GF-D8 (cell line): ENCODE measurements at regions not wholly inside any gene's neighbourhood (a gene's known extent, or its start where the extent isn't known, plus 50 kb on each side); places are given as distances from the start of the nearest gene placed in this dataset.

Experiments
- DNase-seq: peaks from one replicate; lab custom pipeline; 2025; lab: John Stamatoyannopoulos, UW

DNA sequence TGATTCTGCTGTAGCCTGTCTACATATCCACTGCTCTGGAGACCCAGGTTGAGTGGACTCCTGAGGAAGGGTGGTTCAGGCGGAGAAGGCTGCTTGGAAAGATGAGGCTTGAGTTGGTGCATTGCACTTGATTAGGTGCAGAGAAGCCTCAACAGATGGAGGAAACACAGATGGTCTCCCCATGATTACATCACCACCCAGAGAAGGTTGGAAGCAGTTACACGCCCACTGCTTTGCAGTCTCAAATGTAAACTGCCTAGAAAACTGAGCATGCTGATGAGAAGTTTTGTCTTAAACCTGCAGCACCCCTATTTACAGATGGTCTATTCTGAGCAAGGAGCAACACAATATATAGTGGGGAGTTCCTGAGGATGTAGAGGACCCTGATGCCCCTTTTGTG lies 266.6 kb downstream of the PIK3R1 start:
- DNase-seq, result no peak

DNA sequence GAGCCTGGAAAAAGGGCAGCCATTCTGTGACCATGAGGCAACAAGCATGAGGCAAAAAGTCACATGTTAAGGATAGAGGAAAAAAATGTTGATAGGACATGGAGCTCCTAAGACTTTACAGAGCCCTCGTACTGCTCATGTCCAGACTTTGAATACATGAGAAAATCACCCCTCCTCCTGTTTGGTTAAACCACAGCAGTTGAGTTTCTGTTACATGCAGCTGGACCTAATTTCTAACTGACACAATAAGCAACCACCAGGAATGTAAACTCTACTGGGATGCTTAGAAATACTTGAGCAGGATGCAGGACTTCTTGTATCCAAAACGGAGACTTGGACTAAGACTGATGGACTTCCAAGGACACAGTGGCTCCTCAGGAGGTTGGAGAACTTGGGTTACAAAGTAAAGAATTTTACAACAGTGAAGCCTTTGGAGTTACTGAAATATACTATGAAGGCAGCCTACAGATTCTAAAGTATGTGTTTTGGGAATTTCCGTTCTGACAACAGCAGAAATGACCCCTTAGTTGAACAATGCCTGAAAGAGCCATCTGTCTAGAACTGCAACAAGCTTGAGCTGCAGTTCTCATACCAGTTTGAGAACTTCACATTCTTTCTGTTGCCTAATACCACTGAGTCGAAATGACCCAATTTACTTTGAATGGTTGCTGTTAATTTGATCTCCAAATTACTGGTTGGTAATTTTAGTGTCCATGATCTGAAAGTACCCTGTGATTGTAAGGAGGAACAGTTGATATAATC lies 268.9 kb downstream of the PIK3R1 start:
- DNase-seq, result no peak

DNA sequence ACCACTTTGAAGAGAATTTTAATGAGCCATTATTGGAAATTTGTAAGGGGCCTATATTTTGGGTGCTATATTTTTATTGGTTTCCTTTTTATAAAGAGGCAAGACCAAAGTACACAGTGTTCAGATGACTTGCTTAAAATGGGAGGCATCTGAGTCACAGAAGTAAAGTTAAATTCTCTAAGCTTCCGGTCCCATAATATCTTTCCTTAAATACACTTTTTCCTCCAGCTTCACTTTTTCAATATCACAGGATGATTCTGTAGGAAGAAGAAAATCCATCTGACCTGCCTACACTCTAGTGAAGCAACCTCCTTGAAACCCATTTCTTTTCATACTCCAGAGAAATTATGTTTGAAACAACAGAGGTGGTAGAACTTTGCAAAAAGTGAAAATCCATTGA lies 274.0 kb downstream of the PIK3R1 start:
- DNase-seq, result no peak

DNA sequence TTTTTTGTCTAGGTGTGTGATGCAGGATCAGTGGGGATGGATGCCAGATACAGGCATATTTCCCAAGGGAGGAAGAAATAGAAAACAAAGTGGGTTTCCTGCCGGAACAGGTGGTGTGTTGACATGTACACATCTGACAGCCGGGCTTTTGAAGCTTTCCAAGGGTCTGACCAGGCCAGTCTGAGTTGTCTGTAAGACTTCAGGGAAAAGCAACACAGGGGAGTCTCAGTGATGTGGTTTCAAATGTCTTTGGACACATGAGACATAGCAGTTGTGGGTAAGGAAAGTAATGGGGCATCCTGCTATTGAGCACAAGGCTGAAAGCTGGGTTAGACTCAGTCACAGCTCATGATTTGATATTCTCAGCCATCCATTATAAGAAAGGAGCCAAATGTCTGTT lies 274.9 kb downstream of the PIK3R1 start:
- no peak for DNase-seq

DNA sequence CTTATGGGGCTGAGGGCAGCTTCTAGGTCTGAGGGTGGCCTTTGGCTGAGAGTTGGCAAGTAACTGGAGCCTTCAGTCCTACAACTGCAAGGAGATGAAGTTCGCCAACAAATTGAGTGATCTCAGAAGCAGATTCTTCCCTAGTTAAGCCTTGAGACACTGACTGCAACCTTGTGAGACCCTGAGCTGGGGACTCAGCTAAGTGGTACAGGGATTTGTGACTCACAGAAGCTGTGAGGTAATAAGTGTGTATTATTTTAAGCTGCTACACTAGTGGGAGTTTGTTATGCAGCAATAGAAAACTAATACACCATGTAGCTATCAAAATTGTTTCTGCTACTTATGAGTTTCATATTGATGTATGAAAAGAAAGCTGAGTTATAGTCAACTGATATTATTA lies 279.2 kb downstream of the PIK3R1 start:
- no peak for DNase-seq

DNA sequence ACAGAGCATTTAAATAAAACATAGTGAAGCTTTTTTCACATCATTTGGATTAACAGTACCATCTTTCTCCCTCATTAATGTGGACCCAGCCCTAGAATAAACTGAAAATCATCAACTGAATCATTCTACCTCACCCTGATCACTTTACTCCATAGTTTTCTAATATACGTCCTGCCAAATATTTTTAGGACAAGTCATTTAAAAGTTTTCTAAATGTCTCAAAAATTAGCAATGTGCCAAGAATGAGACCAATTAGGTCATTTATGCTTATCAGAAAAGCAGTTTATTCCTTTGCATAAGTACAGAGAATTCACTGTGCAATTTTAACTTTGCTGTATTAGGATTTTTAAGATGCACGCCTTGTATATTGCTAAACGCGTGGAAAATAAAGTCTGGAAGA lies 284.4 kb downstream of the PIK3R1 start:
- no peak for DNase-seq

DNA sequence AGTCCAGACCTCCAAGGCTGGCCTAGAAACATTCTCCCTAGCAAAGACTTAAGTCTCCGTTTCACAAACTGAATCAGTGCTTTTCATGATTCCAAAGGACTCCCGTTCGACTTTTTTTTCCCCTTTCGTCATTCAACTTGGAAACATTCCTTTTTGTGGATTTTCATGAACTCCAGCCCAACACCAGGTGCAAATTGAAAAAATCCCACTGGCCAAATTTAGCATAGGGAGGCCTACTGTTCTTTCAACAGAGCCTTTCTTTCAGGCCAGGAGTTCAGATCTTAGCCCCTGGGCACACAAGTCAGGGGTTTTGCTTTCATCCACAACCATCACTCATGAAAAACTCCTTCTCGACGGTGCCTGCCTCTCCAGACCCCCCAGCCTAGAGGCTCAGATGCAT lies 285.3 kb downstream of the PIK3R1 start:
- DNase-seq, result no peak

DNA sequence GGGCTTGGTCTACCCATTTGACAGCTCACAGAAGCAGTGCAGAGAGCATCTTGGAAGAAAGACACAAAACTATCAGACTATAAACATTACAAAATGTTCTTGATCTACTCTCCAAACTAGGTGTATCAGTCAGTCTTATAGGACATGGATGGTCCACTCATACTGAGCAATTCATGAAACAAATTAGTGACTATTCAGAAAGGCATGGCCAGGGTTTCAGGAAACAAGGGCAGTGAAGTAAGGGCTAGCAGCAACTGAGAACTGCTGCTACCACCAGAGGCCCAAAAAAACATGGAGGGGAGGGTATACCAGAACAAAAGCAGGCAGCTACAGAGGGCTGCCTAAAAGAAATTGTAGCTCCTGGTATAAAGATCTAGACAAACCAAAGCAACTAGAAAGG lies 287.0 kb downstream of the PIK3R1 start:
- DNase-seq, result no peak

DNA sequence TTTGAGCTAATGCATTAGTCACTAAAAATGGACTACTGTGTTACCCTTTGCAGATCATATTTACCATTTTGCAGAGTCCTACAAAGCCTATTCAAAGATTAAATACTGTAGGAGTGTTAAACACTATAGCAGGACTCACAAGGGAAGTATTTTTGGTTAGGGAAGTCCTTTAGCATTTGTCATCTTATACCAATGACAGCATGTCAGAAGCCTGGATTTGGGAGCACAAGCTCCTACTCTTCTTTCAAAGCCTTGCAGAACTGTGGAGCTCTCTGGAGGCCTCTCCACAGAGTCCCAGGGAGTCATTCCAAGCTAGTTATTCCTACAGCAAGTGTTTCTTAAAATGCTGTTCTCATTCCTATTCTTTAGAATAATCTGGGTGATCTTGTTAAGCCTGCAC lies 288.8 kb downstream of the PIK3R1 start:
- no peak for DNase-seq

DNA sequence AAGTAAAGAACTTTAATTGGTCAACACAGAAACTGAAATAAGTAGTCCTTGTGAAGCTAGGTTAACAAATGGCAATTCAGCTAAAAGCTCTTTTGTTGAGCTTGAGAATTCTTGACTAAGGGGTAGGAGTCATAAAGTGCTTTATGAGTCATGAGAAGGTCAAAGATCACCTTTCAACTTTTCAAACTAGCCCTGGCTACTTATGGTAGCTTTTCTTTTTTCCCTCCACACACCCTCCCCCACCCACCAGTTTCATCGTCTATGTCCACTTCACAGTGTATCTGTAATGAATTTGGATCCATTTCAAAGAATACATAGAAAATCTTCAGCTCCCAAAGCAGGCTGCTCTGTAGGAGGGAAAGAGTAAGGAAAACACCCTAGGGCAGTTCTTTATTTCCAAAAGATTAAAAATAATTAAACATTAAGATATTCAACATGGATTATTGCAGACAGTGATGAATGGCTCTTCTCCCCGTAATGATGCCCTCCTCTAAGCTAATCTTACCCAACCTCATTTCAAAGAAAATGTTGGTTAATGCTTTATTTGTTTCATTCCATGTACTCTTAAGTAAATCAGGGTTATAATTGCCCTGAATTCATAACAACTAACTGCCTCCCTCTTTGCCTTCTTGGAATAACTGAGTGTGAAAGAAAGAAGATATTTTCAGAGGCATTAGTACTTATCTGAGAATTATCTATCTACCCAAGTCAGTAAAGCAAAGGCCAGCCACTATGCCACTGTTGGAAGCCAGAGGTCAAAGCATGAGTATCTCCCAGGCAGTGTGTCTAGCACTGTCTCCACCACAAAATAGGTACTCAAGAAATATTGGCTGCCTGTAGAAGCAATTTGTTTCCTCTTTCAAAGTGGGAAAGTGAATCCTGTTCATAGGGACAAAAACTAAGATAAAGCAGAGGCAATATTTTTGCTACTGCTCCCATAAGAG lies 290.6 kb downstream of the PIK3R1 start:
- DNase-seq, result no peak

DNA sequence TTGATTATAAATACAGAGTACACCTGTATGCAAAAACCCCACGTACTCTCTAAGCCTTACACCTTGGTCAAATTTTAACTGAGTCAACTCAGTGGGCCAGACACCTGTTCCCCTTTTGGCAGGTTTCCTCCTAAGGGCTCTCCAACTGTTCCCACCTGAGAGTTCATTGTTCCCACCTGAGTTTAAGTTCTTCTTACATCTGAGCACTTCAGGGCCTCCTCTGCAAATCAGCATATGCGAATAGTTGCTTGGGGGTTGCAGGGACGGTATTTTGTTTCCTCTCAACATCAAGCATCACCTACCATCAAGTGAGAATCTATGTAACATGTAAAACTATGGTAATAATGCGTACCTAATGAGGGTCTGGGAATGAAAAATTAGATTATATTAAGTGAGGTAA lies 300.0 kb downstream of the PIK3R1 start:
- DNase-seq, result no peak

DNA sequence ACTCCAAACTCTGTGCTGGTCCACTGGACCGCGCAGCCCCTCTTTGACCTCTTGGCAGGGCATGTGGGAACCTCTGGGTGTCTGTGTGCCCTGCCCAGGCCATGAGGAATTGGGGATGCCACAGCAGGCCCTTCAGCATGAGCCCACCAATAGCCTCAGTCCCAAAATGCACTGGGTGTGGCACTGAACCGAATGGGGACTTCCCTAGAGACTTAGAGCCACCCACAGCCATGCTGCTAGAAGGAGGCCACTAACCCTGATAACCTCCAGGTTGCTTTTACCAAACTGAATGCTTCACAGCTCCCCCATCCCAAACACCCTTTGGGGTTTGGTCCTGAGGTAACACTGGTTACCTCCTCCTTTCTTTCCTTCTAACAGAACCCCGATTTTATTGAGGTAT lies 302.7 kb downstream of the PIK3R1 start:
- no peak for DNase-seq

DNA sequence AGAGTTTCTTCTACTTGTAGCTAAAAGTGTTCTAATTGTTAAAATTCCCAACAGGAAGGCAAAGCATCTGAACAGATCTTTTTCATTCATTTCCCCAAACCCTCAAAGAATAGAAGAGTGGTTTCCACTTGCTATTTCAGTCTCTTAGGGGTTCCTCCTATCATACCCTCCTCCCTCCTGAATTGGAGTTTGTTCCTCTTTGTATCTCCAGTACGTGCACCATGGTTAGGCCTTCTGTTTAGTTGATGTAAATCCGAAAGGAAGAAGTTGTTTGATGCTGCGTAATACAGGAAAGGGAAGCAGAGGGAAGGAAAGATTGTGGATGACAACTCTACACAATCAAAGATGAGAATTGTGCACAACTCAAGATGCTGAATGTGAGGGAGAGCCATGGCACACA lies 303.6 kb downstream of the PIK3R1 start:
- DNase-seq, result no peak

DNA sequence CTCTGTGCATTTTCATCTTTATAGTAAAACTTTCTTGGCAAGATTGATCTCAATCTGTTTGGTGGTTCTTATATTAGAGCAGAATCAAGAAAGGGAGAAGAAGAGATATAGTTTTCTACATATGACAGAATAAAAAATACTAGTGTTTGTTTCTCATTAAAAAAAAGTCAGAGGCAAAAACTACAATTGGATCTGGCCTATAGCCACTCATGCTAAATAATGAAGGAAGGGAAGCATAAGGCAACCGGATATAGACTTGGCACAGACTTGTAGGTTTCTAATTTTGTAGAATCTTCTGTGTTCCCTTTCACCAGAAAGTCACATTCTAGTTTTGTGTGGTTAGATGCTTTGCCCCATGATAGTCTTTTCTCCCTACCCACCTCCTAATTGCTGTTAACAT lies 306.2 kb downstream of the PIK3R1 start:
- DNase-seq, result no peak

DNA sequence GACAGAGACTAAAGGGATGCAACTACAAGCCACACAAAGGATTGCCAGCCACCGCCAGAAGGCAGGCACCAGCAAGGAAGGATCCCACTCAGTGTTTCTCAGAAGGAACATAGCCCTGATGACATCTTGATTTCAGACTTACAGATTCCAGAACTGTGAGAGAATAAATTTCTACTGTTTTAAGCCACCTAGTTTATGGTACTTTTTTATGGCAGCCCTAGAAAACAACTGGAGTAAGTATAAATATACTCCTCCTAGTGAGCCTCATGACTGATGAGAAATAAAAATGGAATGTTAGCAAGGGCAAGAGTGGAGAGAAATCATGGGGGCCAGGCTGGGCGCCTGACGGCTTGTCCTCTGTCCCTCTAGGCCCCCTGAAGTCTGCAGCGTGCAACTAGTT lies 307.3 kb downstream of the PIK3R1 start:
- no peak for DNase-seq

DNA sequence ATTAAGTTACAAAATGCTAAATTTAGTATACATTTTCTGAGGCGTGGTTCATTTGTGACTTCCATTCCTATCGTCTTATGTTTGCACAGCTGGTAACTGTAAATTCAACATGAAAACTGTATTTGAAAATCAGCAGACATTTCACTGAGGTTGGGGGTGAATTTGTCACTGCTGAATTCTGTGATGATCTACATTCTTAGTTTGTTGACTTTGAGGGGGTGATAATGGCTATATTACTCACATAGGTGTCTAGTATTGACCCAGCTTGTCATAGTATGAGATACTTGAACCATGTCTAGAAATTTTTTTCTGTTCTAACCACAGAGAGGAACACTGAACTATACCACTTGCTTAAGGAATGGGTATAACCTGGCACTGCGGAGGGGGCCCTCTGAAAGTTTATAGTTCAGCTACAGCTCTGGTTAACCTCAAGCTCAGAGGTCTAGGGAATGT lies 313.3 kb downstream of the PIK3R1 start:
- DNase-seq, result no peak

DNA sequence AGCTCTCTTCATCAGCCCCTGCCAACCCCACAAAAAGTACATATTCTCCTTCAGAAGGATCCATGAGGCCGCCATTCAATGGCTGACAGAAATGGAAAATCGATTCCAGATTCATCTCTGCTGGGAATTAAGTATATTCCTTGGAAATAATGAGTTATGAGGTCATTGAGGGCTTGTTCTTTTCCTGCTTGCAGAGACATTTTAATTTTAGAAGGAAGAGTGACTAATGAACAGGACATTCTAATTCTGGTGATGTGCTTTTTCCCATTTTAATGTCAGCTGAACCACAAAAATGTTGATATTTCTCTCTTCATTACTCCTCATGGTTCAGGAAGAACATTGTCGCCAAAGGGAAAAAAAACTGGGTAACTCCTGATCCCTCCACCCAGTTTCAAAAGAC lies 314.0 kb downstream of the PIK3R1 start:
- DNase-seq, result no peak

DNA sequence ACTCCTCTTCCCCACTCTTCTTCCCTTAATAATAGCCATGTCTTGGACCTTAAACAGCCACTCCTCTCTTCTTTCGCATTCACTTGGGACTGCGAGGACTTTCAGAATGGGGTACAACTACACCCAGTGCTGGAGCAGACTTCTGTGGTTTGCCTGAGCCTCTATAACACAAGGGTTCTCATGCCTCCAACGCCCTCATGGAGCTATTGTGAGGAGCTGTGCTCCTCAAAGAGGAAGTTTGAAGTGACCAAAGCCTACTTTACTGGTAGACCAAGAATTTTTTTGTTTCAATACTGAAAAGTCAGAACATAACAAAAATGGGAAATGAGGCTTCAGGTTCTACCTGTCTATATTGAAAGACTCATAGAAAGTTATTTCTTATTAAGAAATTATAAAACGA lies 316.4 kb downstream of the PIK3R1 start:
- DNase-seq, result no peak

DNA sequence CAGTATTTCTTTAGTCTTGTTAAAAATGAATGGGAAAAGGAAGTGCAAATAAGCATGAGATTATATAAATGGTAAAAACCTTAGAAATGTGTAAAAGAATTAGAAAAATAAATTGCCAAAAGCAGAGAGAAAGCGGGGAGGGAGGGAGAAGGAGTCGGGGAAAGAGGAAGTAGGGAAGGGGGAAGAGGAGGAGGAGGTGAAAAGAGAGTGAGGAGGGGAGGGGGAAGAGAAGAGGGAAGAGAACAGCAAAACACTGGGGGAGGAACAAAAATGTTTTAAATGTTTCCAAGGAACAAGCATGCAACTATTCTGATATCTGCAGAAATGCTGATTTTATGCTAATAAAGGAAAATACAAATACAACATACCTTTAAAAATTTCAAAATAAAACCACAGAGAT lies 317.5 kb downstream of the PIK3R1 start:
- DNase-seq, result no peak

DNA sequence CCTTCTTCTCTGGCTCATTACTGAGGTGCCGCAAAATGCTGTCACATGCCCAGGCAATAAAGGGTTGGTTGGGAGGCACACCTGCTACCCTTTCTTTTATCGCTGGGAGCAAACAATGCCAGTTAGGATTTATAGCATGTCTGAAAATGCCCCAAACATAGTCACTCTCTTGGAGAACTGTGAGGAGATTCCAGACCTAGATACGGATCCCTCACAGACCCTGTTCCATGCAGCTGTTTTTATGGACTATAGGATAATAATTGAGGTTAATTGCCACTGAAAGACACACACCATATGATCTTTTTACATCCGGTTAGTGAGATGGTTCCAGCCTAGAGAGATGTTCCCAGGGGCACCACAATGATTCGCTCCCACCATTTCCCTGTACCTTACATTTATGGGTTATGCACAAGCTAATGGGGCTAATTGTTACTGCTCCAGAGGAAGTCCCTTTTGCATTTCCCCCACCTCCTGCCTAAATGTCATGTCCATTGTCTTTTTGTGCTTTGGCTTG lies 318.1 kb downstream of the PIK3R1 start:
- DNase-seq, result no peak

DNA sequence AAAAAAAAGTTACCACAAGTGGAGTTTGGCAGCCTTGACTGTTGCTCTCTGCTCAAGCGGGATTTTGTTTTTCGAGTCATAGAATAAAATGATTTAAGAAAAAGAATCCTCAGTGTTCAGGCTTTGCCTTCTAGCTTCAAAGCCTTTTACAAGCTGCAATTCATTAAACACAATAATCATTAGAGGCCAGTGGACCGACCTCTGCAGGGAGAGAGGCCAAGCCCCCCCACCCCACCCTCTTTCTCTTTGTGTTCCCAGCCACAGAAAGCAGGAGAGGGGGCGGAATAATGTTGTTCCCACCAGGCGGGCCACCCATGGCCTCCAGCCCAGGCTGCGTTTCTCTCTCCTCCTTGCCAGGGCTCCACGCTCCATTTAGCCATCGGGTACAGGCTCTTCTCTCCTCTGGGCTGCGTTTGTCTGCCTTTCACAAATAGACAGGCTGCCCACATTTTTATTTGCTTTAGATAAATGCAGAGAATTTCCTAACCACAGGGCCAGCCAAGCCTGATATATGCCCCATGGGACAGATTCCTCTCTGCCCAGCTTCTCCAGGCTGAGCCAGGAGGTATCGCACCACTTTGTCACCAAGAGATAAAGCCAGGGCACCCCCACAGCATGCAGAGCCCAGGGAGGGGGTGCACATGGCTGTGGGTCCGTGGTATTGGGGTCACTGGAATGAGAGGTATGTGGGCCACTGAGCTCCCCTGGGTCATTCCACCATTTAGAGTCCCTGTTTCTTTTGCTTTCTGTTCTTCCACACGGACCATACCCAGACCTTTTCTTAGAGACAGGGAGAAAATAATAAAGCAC lies 318.8 kb downstream of the PIK3R1 start:
- no peak for DNase-seq

DNA sequence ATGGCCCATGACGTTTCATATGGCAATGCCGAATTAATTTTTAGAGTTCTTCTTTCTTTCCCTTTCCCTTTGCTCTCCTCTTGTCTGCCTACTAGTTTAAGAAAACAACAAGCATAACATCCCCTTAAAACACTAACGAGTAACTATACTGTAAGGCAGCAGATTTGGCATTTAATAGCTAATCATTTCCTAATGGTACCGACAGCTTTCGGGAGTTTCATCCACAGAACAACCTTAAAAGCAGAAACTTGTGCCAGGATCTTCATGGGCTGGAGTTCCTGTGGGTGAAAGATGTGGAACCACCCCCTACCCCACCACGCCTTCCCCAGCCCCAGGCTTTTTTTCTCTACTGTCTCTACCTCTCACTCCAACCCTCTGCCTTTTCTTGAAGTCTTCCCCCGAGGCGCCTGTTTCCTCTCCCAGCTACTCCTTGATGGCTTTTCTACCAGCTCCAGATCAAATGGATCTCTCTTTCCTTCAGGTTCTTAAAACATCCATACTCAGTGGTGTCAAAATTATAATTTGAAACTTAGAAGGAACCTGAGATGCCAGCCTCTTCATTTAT lies 319.5 kb downstream of the PIK3R1 start:
- no peak for DNase-seq
